HepG2 (cell line): ENCODE measurements at regions not wholly inside any gene's neighbourhood (a gene's known extent, or its start where the extent isn't known, plus 50 kb on each side); places are given as distances from the start of the nearest gene placed in this dataset.

ENCODE experiments used
- ATAC-seq: fragments of 200-7000 bp; cut with Tn5 transposase; 3 replicates; pipeline ENCODE4 v1.9.1; 2020; ENCODE audit warnings: mild to moderate bottlenecking, moderate library complexity
- BruUV-seq: library from RNA; stranded (reverse); fragments of 400-500 nt; replicated peaks from 2 replicates; lab custom pipeline; 2021; lab: Mats Ljungman, UMichigan
- CTCF ChIA-PET: fragments of 300-600 bp; formaldehyde crosslinking; extraction: SDS; loops from one replicate; lab custom pipeline; 2021; ENCODE audit warnings: low total read pairs, inconsistent platforms, low intra/inter-chr PET ratio; lab: Yijun Ruan, JAX
- POLR2A ChIA-PET: fragments of 350-600 bp; sonication (Branson Sonifier 250); formaldehyde crosslinking; loops from one replicate; lab custom pipeline; 2020; ENCODE audit warnings: antibody characterized with exemption, inconsistent platforms; lab: Yijun Ruan, JAX
- DNase-seq: peaks from one replicate; pipeline ENCODE4 v3.0.0-alpha.2; 2015; ENCODE audit warnings: low spot score
- FAIRE-seq: peaks from 3 replicates; lab custom pipeline; 2011; peaks lifted over from hg19 to GRCh38; lab: Jason Lieb, UNC
- H2AFZ ChIP-seq: one replicate; pipeline ENCODE4 v1.6.1; 2011; ENCODE audit warnings: low read length, inconsistent platforms
- H3K27ac ChIP-seq: fragments of 300-600 bp; 3 replicates; pipeline ENCODE4 v1.8.0; 2011; ENCODE audit warnings: mixed run types, mild to moderate bottlenecking, mixed read lengths, low read length, inconsistent platforms; ENCODE audit not compliant: insufficient read depth; ENCODE audit errors: extremely low read length
- H3K27me3 ChIP-seq, 2 experiments: fragments of 200-600 bp in 1 of 2; 2 replicates in 1 of 2; 3 replicates in 1 of 2; pipeline versions ENCODE4 v1.6.0 to v1.8.0; 2011; ENCODE audit warnings: low read length in 2 of 2, mild to moderate bottlenecking in 2 of 2, moderate library complexity in 2 of 2, inconsistent platforms in 1 of 2; ENCODE audit not compliant: insufficient read depth in 2 of 2, control insufficient read depth in 1 of 2
- H3K36me3 ChIP-seq, 2 experiments: fragments of 200-600 bp in 1 of 2; replicated peaks in 1 of 2; 2 replicates in 1 of 2; 3 replicates in 1 of 2; pipeline versions ENCODE4 v1.5.1 to v1.8.0; 2011; ENCODE audit warnings: low read length in 2 of 2, inconsistent platforms in 1 of 2; ENCODE audit not compliant: insufficient read depth in 2 of 2, control insufficient read depth in 1 of 2
- H3K4me1 ChIP-seq: 2 replicates; pipeline ENCODE4 v1.5.1; 2012; ENCODE audit warnings: low read length, inconsistent platforms; ENCODE audit not compliant: insufficient read depth
- H3K4me2 ChIP-seq: 2 replicates; pipeline ENCODE4 v1.6.0; 2011; ENCODE audit warnings: low read depth, low read length, inconsistent platforms
- H3K4me3 ChIP-seq, 3 experiments: fragments of 200-600 bp in 1 of 3; sonication (generic), shearing (Covaris generic) in 1 of 3; replicated peaks in 1 of 3; 2 replicates each; pipeline ENCODE4 v1.5.1; 2011 to 2016; ENCODE audit warnings: low read length in 3 of 3, inconsistent platforms in 2 of 3, low read depth in 2 of 3, mild to moderate bottlenecking in 2 of 3, control low read depth in 1 of 3, mixed read lengths in 1 of 3; ENCODE audit not compliant: insufficient read depth in 1 of 3
- H3K79me2 ChIP-seq: one replicate; pipeline ENCODE4 v1.6.1; 2011; ENCODE audit warnings: low read length, inconsistent platforms; ENCODE audit not compliant: insufficient read depth
- H3K9ac ChIP-seq: 2 replicates; pipeline ENCODE4 v1.6.0; 2011; ENCODE audit warnings: mild to moderate bottlenecking, low read depth, low read length, inconsistent platforms; ENCODE audit not compliant: insufficient read depth
- H3K9me3 ChIP-seq: 2 replicates; pipeline ENCODE4 v1.5.1; 2012; ENCODE audit warnings: mild to moderate bottlenecking, low read length
- H4K20me1 ChIP-seq: 2 replicates; pipeline ENCODE4 v1.6.0; 2011; ENCODE audit warnings: inconsistent platforms, mild to moderate bottlenecking, low read length, moderate library complexity; ENCODE audit not compliant: insufficient read depth
- CSRNP1 ChIP-seq: sonication (generic); formaldehyde crosslinking; IDR thresholded peaks from 2 replicates; pipeline ENCODE4 v1.8.1; 2023; ENCODE audit warnings: mild to moderate bottlenecking, missing genetic modification reagents
- HNRNPK ChIP-seq: fragments of 200-400 bp; formaldehyde crosslinking; IDR thresholded peaks from 2 replicates; pipeline ENCODE4 v1.6.1; 2018; ENCODE audit warnings: low read length, low read depth, moderate library complexity, mild to moderate bottlenecking; ENCODE audit not compliant: poor library complexity, severe bottlenecking
- HOXA7 ChIP-seq: sonication (generic); formaldehyde crosslinking; IDR thresholded peaks from 2 replicates; pipeline ENCODE4 v1.8.1; 2022; ENCODE audit warnings: mild to moderate bottlenecking, missing genetic modification reagents, moderate library complexity
- IRF2 ChIP-seq: IDR thresholded peaks from 2 replicates; pipeline ENCODE4 v1.6.1; 2018; ENCODE audit warnings: missing genetic modification reagents, missing compliant biosample characterization
- ZFP41 ChIP-seq: sonication (generic); formaldehyde crosslinking; IDR thresholded peaks from 2 replicates; pipeline ENCODE4 v1.4.0; 2020; ENCODE audit warnings: mild to moderate bottlenecking, missing genetic modification reagents, borderline replicate concordance
- ZNF3 ChIP-seq: IDR thresholded peaks from 2 replicates; pipeline ENCODE4 v1.7.0; 2017; ENCODE audit warnings: inconsistent platforms
- ZNF777 ChIP-seq: sonication (generic); formaldehyde crosslinking; IDR thresholded peaks from 2 replicates; pipeline ENCODE4 v1.4.0; 2020; ENCODE audit warnings: missing genetic modification reagents
- WGBS: methylation state at CpG from one replicate; pipeline ENCODE4 v1.1.6; 2017; ENCODE audit warnings: low lambda C conversion rate; 5-methylcytosine and 5-hydroxymethylcytosine counted together
- in situ Hi-C: cut with HindIII; loops from 2 replicates; pipeline ENCODE4 v1.10.0; 2017; ENCODE audit warnings: low pct_unique_long_range_greater_than_20kb; ENCODE audit not compliant: extremely low pct_ligation_motif_present
- intact Hi-C: fragments of 100-400 bp; cut with micrococcal nuclease; formaldehyde crosslinking; loops from one replicate; pipeline ENCODE4 v1.10.0; 2022; ENCODE audit not compliant: unreplicated experiment

- ATAC-seq: no peak
- 0% methylated on average over 1 of the region's 1 CpG for WGBS
- Histone ChIP-seq H3K4me1 (no peaks in the 10 kb centered on the region), H3K9ac (no peak overlapping the region), H3K27me3 (no peaks in the 10 kb centered on the region), H3K4me3 (no peak overlapping the region), H3K36me3 (no peaks in the 10 kb centered on the region), H3K27ac (no peak overlapping the region), H3K9me3 (no peaks in the 10 kb centered on the region), H3K79me2 (no peaks in the 10 kb centered on the region), H4K20me1 (no peaks in the 10 kb centered on the region), H2AFZ (no peak overlapping the region), H3K4me2 (no peak overlapping the region)
- POLR2A ChIA-PET: no interaction called here
- CTCF ChIA-PET: no interaction called here
- no peak for TF ChIP-seq ZNF777 (CRISPR knock-in tag)
- TF ChIP-seq ZNF3 (CRISPR knock-in tag): no peak
- TF ChIP-seq CSRNP1: no peak
- TF ChIP-seq ZFP41 (CRISPR knock-in tag): no peak
- TF ChIP-seq IRF2 (CRISPR knock-in tag): no peak
- FAIRE-seq: no peak
- in situ Hi-C loops (no loop called here), intact Hi-C loops (no loop called here)
- no TSS peak for BruUV-seq
- no peak for DNase-seq
Observed at GRCh38 chr6:155771822-155772221, 316.2 kb upstream of the NOX3 start.

- ChIA-PET POLR2A (no interaction called here), CTCF (no interaction called here)
- Histone ChIP-seq H3K27me3 (no peaks in the 10 kb centered on the region), H3K4me3 (no peak overlapping the region), H3K79me2 (no peaks in the 10 kb centered on the region), H2AFZ (no peak overlapping the region), H3K27ac (no peak overlapping the region), H3K9me3 (no peaks in the 10 kb centered on the region), H3K36me3 (no peaks in the 10 kb centered on the region), H4K20me1 (no peaks in the 10 kb centered on the region), H3K4me1 (no peaks in the 10 kb centered on the region), H3K9ac (no peak overlapping the region), H3K4me2 (no peak overlapping the region)
- intact Hi-C loops: no loop called here
- ATAC-seq (no peak), DNase-seq (no peak), FAIRE-seq (no peak)
- TF ChIP-seq HNRNPK: peak; percentile 83
- TF ChIP-seq HOXA7 (CRISPR knock-in tag): no peak
- in situ Hi-C loops: no loop called here
- no TSS peak for BruUV-seq
Observed at GRCh38 chr6:155770856-155771255, 315.2 kb upstream of the NOX3 start.
